HG03066 (cell line): ENCODE measurements at regions not wholly inside any gene's neighbourhood (a gene's known extent, or its start where the extent isn't known, plus 50 kb on each side); places are given as distances from the start of the nearest gene placed in this dataset.
"Not testable (repeated sequence)": the region's sequence is repeated elsewhere in the genome, so short reads cannot be mapped to it uniquely, and the experiment has no call there.

Source experiments
- ATAC-seq: cut with Tn5 transposase; IDR thresholded peaks from one replicate; pipeline ENCODE4 v1.9.1; 2021; ENCODE audit warnings: low read depth; ENCODE audit not compliant: unreplicated experiment

GRCh38 chr3:11713171-11713570 lies 69.5 kb upstream of the VGLL4 start:
- ATAC-seq = no peak

- ATAC-seq = no peak
Measured at GRCh38 chr3:11712646-11713045, 68.9 kb upstream of the VGLL4 start.

- no peak for ATAC-seq
Measured at GRCh38 chr3:11711876-11712275, 68.2 kb upstream of the VGLL4 start.

GRCh38 chr3:11709782-11710181 lies 66.1 kb upstream of the VGLL4 start:
- no peak for ATAC-seq

GRCh38 chr3:11707084-11707483 lies 63.4 kb upstream of the VGLL4 start:
- not testable (repeated sequence) for ATAC-seq

- ATAC-seq = no peak
Measured at GRCh38 chr3:11706604-11707003, 62.9 kb upstream of the VGLL4 start.

- no peak for ATAC-seq
Measured at GRCh38 chr3:11705049-11705448, 61.3 kb upstream of the VGLL4 start.

- ATAC-seq = no peak
Measured at GRCh38 chr3:11703146-11703545, 59.4 kb upstream of the VGLL4 start.

- no peak for ATAC-seq
Measured at GRCh38 chr3:11699083-11699427, 55.3 kb upstream of the VGLL4 start.

- no peak for ATAC-seq
Measured at GRCh38 chr3:11698326-11699082, 54.8 kb upstream of the VGLL4 start.

- no peak for ATAC-seq
Measured at GRCh38 chr3:11697701-11698100, 54.0 kb upstream of the VGLL4 start.

- no peak for ATAC-seq
Measured at GRCh38 chr3:11696054-11696453, 52.3 kb upstream of the VGLL4 start.
